MV-4-11 (cell line): ENCODE measurements at regions not wholly inside any gene's neighbourhood (a gene's known extent, or its start where the extent isn't known, plus 50 kb on each side); places are given as distances from the start of the nearest gene placed in this dataset.
"Not testable (repeated sequence)": the region's sequence is repeated elsewhere in the genome, so short reads cannot be mapped to it uniquely, and the experiment has no call there.

Source experiments
- DNase-seq: peaks from one replicate; lab custom pipeline; 2025; lab: John Stamatoyannopoulos, UW

DNA sequence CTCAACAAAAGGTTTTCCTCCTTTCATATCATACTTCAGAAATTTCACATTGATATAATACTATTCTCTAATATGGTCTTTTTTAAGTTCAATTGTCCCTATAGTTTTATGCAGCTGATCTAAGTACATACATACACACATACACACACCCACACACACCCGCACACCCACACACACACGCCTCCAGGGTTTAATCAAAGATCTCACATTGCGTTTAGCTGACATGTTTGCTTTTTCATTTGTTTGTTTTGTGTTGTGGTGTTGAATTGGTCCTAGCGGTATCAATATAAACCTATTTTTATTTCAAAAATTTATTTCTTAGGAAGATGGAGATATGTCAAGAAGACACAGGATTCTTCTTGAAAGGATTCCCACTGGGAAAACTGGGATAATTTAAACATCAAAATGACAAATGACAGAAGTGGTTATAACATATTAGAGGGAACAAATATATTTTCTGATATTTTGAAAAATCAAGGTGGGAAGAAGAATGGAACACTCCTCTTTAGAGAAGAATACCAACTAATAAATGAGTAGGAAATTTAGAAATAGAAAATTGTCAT is 434.9 kb upstream of the SLC30A5 start:
- no peak for DNase-seq

GRCh38 chr5:68659881-68660280 is 433.9 kb upstream of the SLC30A5 start:
- no peak for DNase-seq

- peak; percentile 16 for DNase-seq
These were observed 432.6 kb upstream of the SLC30A5 start for GRCh38 chr5:68661237-68661636.

- DNase-seq, result no peak
These were observed 431.0 kb upstream of the SLC30A5 start for GRCh38 chr5:68662804-68663307.

GRCh38 chr5:68669864-68670575 is 423.8 kb upstream of the SLC30A5 start:
- no peak for DNase-seq

DNA sequence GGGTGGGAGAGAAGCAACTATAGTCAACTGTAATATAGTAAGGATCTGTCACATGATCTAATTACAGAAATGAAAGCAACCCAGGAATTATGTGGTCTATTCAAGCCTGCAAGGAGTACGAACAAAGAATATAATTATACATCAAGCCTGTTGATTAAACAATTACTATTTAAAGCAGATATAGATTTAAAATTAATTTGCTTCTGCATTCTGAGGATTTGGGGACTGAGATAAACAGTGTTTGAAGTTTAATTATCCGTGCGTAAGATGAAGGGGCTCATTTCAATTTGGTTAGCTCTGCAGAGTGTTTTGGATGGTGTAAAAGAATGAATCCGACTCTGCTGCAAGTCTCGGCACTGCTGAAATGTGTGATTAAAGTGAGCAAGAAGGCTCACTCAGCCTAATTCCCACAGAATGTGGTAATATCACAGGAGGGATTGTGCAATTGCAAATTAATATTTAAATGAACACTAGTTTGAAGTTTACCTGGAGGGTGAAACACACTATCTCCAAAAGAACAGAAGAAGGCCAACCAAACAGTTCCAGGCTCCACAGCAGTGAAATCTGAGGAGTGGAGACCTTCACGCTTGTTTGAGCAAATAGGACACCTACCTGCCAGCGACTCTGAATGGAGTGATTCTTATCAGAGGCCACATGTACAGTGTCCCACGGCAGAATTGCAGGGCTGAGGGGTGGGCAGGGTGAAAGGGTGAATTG is 420.6 kb upstream of the SLC30A5 start:
- peak; percentile 14 for DNase-seq

- DNase-seq, result no peak
These were observed 420.0 kb upstream of the SLC30A5 start for GRCh38 chr5:68673823-68674180.

GRCh38 chr5:68679041-68679440 is 414.8 kb upstream of the SLC30A5 start:
- DNase-seq, result peak; percentile 24

GRCh38 chr5:68680366-68680765 is 413.4 kb upstream of the SLC30A5 start:
- no peak for DNase-seq

GRCh38 chr5:68681929-68682328 is 411.9 kb upstream of the SLC30A5 start:
- no peak for DNase-seq

DNA sequence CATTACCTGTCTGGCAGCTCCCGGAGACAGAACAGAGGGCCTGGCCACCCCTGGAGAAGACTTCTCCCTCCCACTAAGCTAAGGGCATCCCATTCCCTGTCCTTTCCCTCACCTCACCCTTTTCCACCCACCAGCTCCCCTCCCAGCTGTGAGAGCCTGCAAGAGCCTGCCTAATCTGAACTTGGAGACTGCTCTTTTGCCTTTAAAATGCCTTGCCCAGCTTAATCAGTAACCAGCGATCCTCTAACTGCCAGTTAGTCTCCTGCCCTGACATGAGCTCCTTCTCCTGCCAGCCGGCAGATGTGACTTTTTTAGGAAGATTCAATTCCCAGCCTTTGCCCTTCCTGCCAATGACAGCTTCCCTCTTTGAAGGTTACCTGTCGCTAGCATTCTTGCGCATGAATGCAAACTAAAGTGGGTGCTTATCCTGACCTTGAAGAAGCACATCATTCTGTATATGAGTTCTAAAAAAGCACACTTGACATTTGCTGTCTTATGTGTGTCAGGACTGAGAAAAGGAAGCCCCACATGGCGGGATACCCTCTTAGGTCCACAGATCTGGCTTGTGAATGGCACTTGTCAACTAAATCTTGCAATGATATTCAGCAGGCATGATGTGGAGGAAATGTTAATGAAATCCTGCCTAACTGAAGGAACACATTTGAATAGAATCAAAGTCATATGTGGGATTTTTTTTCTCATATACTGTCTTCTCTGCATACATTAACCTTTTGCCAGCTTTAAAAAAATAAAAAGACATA is 411.2 kb upstream of the SLC30A5 start:
- DNase-seq, result no peak

DNA sequence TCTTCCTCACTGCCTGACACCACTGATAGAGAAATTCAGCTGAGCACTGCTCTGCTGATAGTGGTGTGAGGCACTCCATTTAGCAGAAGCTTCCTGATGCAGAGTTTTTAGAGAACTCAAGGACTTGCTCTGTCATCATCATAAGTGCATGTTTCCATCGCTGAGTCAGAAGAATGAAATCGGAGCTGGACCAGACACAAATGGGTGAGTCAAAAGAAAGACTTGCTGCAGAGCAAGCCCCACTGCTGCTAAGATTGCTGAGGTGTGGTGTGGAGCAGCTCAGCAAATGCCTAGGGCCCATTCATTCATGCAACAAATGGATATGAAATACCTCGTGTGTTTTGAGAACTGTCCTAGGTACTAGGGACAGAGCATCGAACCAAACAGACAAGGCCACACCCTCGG is 410.2 kb upstream of the SLC30A5 start:
- DNase-seq, result no peak

DNA sequence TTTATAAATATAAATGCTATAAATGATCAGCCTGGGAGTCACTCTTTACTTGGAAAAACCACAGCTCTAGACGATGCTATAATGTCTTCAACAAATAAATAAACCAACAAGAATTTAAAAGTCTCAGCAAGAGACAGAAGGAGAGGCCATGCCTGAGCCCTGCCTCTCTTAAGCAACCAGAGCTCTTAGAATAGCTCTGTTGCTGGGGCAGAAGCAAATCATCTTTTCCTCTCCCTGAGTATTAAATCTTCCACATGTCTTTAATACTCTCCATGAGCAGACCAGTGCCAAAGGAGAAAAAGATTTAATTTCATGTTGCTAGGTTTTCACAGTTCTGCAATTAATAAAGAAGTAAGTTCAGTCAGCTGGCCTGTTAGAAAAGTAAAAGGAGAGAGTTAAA is 408.0 kb upstream of the SLC30A5 start:
- DNase-seq, result no peak

GRCh38 chr5:68688547-68688946 is 405.3 kb upstream of the SLC30A5 start:
- DNase-seq, result no peak

GRCh38 chr5:68689010-68689409 is 404.8 kb upstream of the SLC30A5 start:
- no peak for DNase-seq

DNA sequence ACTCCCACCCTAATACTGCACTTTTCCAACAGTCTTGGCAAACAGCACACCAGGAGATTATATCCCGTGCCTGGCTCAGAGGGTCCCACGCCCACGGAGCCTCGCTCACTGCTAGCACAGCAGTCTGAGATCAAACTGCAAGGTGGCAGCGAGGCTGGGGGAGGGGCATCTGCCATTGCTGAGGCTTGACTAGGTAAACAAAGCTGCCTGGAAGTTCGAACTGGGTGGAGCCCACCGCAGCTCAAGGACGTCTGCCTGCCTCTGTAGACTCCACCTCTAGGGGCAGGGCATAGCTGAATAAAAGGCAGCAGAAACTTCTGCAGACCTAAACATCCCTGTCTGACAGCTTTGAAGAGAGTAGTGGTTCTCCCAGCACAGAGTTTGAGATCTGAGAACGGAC is 401.9 kb upstream of the SLC30A5 start:
- DNase-seq, result not testable (repeated sequence)

DNA sequence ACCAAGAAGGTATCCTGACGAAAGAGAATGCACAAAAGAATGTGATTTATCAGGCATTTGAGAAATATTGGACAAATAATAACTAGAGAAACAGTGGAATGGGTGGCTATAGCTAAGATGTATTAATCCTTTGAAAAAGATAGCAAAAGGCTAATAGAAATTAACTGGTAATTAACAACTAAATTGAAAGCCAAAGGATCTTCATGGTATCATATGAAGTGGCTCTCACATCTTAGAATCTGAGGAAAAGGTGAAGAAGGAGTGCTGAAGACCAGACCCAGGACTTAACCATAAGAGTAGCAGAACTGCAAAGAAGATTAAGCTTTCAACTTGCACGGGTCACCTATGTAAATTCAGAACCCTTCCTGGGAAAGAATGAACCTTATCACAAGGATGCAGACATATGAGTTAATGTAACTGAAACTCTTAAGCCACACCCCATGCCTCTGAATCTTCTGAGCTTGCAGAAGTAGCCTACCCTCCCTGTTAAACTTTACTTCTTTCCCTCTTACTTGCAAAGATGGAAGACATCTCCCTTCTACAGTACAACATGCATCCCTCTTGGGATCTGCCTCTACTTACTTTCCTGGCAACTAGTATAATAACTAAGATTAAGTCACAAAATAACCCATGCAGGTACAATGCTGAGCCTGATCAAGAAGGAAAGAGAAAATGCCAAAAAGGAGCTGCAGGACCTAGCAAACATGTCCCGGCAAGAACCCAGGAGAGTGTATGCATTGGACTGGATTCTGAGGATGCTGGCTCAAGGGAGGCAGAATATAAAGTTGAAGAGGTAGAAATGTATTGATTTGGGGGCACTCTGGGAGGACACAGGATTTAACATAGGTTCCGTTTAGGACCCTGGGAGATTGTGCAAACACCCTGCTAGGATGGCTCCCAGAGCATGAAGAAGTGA is 395.5 kb upstream of the SLC30A5 start:
- DNase-seq, result no peak

DNA sequence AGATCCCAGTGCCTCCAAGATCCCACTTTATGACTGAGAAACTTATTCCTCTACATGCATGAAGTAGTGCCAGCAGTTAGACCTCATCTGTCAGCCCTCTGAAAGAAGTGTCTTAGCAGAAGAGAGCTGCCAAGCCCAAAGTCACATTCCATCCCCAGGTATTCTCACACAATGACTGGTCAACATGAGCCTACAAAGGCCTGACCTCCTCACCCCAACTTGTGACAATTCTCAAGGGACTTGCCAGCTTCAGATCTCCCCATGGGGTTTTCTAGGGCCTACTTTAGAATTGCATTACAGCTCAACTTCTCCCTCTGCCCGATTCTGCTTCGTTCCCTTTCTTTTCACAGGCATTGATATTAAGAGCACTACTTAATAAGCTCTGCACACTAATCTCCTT is 393.8 kb upstream of the SLC30A5 start:
- DNase-seq, result no peak

DNA sequence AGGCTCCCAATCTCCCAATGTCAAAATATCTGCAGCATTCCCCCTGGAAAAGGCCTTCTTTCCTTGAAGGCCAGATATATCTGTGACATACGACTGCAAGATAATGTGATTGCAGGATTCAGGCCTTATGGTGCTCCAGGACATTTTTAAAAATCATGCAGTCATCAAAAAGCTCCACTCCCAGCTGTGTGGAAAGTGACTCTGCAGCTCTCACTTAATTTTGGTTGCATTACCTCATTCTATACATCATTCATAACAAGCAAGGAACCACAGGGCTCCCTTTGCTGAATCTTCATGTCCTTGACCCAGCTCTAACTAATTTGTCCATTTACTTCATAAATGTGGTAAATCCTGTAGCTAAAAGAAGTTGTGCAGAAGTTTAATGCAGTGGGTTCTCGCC is 386.2 kb upstream of the SLC30A5 start:
- DNase-seq, result no peak

DNA sequence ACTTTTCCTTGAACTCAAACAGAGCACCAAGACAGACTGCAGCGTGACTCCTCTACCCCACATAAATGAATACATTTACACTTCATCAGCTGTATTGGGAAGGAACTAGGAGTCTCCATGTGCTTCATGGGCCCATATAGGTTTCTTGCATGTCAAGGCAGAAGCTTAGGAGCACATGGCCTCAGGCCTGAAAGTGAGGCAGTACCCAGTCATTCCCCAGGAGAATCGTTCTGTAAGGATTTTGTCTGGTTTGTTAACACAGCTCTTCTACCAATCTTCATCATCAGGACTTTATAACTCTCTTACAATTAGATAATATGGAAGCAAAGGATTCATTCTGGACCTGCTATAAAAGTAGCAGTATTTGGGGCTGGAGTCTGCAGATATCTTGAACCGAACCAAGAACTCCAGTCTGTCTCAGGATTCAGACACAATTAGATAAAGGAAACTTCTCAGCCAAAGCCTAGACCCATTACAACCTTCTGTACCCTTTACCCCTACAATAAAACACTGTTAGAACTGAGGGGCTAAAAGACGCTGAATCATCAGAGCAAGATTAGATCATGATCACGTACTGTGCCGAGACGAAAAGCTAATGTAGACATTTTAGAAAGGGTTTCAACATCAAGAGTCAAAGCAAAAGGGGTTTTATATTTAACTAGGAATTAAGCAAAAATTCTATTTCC is 385.5 kb upstream of the SLC30A5 start:
- no peak for DNase-seq

DNA sequence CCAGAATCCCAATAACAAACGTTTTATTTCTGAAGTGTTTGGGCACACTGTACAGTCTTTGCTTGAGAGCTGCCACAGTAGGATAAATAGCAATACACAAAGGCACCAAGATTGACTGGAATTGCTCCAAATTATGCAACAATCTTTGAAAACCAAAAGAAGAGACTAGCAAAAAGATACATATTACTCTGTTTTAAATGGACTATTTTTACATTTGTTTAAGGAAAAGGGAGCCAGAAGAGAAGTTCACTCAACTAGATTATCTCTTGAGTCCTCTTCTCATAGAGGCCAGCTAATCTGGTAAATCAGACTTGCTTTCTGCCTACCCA is 385.0 kb upstream of the SLC30A5 start:
- DNase-seq, result no peak
